IPS-11a (cell line): ENCODE measurements at regions not wholly inside any gene's neighbourhood (a gene's known extent, or its start where the extent isn't known, plus 50 kb on each side); places are given as distances from the start of the nearest gene placed in this dataset.

Experiments
- H3K4me3 ChIP-seq: one replicate; pipeline ENCODE4 v1.5.1; 2013; ENCODE audit warnings: low read depth, low read length, control low read depth

- no peak overlapping the region for H3K4me3 ChIP-seq
Observed at GRCh38 chr14:44788612-44789011, 173.1 kb downstream of the KLHL28 start.

- H3K4me3 ChIP-seq: no peak overlapping the region
Observed at GRCh38 chr14:44785096-44785495, 176.7 kb downstream of the KLHL28 start.

GRCh38 chr14:44783901-44784300, 177.8 kb downstream of the KLHL28 start:
- H3K4me3 ChIP-seq: no peak overlapping the region

- H3K4me3 ChIP-seq: no peak overlapping the region
Observed at GRCh38 chr14:44782775-44783238, 178.9 kb downstream of the KLHL28 start.

GRCh38 chr14:44780989-44781388, 180.8 kb downstream of the KLHL28 start:
- no peak overlapping the region for H3K4me3 ChIP-seq

GRCh38 chr14:44778604-44779003, 183.1 kb downstream of the KLHL28 start:
- H3K4me3 ChIP-seq: no peak overlapping the region

GRCh38 chr14:44777584-44777983, 184.2 kb downstream of the KLHL28 start:
- H3K4me3 ChIP-seq: no peak overlapping the region

GRCh38 chr14:44775248-44775647, 186.5 kb downstream of the KLHL28 start:
- H3K4me3 ChIP-seq: no peak overlapping the region

- no peak overlapping the region for H3K4me3 ChIP-seq
Observed at GRCh38 chr14:44774396-44774795, 187.4 kb downstream of the KLHL28 start.

- H3K4me3 ChIP-seq: no peak overlapping the region
Observed at GRCh38 chr14:44771496-44771895, 190.3 kb downstream of the KLHL28 start.

- no peak overlapping the region for H3K4me3 ChIP-seq
Observed at GRCh38 chr14:44770201-44770600, 191.5 kb downstream of the KLHL28 start.

- H3K4me3 ChIP-seq: no peak overlapping the region
Observed at GRCh38 chr14:44768935-44769334, 192.8 kb downstream of the KLHL28 start.

- no peak overlapping the region for H3K4me3 ChIP-seq
Observed at GRCh38 chr14:44767646-44768173, 194.0 kb downstream of the KLHL28 start.

GRCh38 chr14:44766285-44766684, 195.5 kb downstream of the KLHL28 start:
- no peak overlapping the region for H3K4me3 ChIP-seq

GRCh38 chr14:44763356-44763755, 198.4 kb downstream of the KLHL28 start:
- no peak overlapping the region for H3K4me3 ChIP-seq

- no peak overlapping the region for H3K4me3 ChIP-seq
Observed at GRCh38 chr14:44759277-44759676, 202.5 kb downstream of the KLHL28 start.

GRCh38 chr14:44756554-44756953, 205.2 kb downstream of the KLHL28 start:
- H3K4me3 ChIP-seq: no peak overlapping the region

GRCh38 chr14:44745371-44745770, 216.4 kb downstream of the KLHL28 start:
- H3K4me3 ChIP-seq: no peak overlapping the region

- H3K4me3 ChIP-seq: no peak overlapping the region
Observed at GRCh38 chr14:44742202-44742601, 219.5 kb downstream of the KLHL28 start.

- H3K4me3 ChIP-seq: no peak overlapping the region
Observed at GRCh38 chr14:44741431-44741830, 220.3 kb downstream of the KLHL28 start.

- H3K4me3 ChIP-seq: no peak overlapping the region
Observed at GRCh38 chr14:44736326-44736725, 225.4 kb downstream of the KLHL28 start.

- no peak overlapping the region for H3K4me3 ChIP-seq
Observed at GRCh38 chr14:44732144-44732543, 225.1 kb upstream of the FSCB start.

GRCh38 chr14:44730860-44731259, 223.8 kb upstream of the FSCB start:
- no peak overlapping the region for H3K4me3 ChIP-seq
